Neuronal stem cell (in vitro differentiated cells): ENCODE measurements at regions not wholly inside any gene's neighbourhood (a gene's known extent, or its start where the extent isn't known, plus 50 kb on each side); places are given as distances from the start of the nearest gene placed in this dataset.

ENCODE experiments used
- DNase-seq: peaks from one replicate; pipeline ENCODE4 v3.0.0-alpha.2; 2013; ENCODE audit warnings: low spot score
- H2AFZ ChIP-seq: one replicate; pipeline ENCODE4 v1.6.1; 2013; ENCODE audit warnings: mild to moderate bottlenecking, low read length, inconsistent platforms
- H2AK5ac ChIP-seq: 2 replicates; pipeline ENCODE4 v1.6.1; 2013; ENCODE audit warnings: low read depth, mild to moderate bottlenecking, inconsistent platforms, low read length, moderate library complexity, mixed read lengths
- H2BK120ac ChIP-seq: 2 replicates; pipeline ENCODE4 v1.6.1; 2013; ENCODE audit warnings: low read depth, mild to moderate bottlenecking, inconsistent platforms, low read length, moderate library complexity, mixed read lengths
- H2BK12ac ChIP-seq: one replicate; pipeline ENCODE4 v1.6.1; 2013; ENCODE audit warnings: low read length, inconsistent platforms
- H2BK15ac ChIP-seq: 2 replicates; pipeline ENCODE4 v1.6.1; 2013; ENCODE audit warnings: mild to moderate bottlenecking, low read length, inconsistent platforms, mixed read lengths
- H2BK5ac ChIP-seq: one replicate; pipeline ENCODE4 v1.6.1; 2013; ENCODE audit warnings: inconsistent platforms, mild to moderate bottlenecking, low read length, moderate library complexity
- H3K14ac ChIP-seq: one replicate; pipeline ENCODE4 v1.6.1; 2013; ENCODE audit warnings: low read length, inconsistent platforms
- H3K18ac ChIP-seq: 2 replicates; pipeline ENCODE4 v1.6.1; 2013; ENCODE audit warnings: low read length, inconsistent platforms
- H3K23ac ChIP-seq: 2 replicates; pipeline ENCODE4 v1.6.1; 2013; ENCODE audit warnings: low read depth, mild to moderate bottlenecking, mixed read lengths, low read length, inconsistent platforms; ENCODE audit not compliant: poor library complexity
- H3K27ac ChIP-seq: replicated peaks from 3 replicates; pipeline ENCODE4 v1.5.1; 2013; ENCODE audit warnings: low read length, inconsistent platforms
- H3K27me3 ChIP-seq, 3 experiments: 2 replicates each; pipeline ENCODE4 v1.6.1; 2013; ENCODE audit warnings: low read length in 3 of 3, mild to moderate bottlenecking in 2 of 3, inconsistent platforms in 1 of 3, low read depth in 1 of 3, mixed read lengths in 1 of 3, moderate library complexity in 1 of 3; ENCODE audit not compliant: control insufficient read depth in 3 of 3, insufficient read depth in 3 of 3
- H3K36me3 ChIP-seq, 2 donors: replicated peaks in 1 of 2; 2 replicates each; pipeline ENCODE4 v1.6.1; 2013; ENCODE audit warnings: low read length in 2 of 2; ENCODE audit not compliant: control insufficient read depth in 2 of 2, insufficient read depth in 2 of 2
- H3K4ac ChIP-seq: 2 replicates; pipeline ENCODE4 v1.6.1; 2013; ENCODE audit warnings: inconsistent platforms, mild to moderate bottlenecking, low read length, moderate library complexity
- H3K4me1 ChIP-seq, 2 donors: 1 replicate in 1 of 2; 2 replicates in 1 of 2; pipeline ENCODE4 v1.6.1; 2013; ENCODE audit warnings: low read length in 2 of 2, low read depth in 1 of 2; ENCODE audit not compliant: control insufficient read depth in 2 of 2, insufficient read depth in 1 of 2
- H3K4me2 ChIP-seq: one replicate; pipeline ENCODE4 v1.6.1; 2013; ENCODE audit warnings: mild to moderate bottlenecking, low read length, inconsistent platforms; ENCODE audit not compliant: insufficient read depth, poor library complexity, severe bottlenecking
- H3K4me3 ChIP-seq, 2 donors: 2 replicates each; pipeline ENCODE4 v1.5.1; 2013; ENCODE audit warnings: low read length in 2 of 2, mild to moderate bottlenecking in 2 of 2, inconsistent platforms in 1 of 2, moderate library complexity in 1 of 2
- H3K79me1 ChIP-seq: one replicate; pipeline ENCODE4 v1.6.1; 2013; ENCODE audit warnings: low read depth, mild to moderate bottlenecking, inconsistent platforms, low read length, moderate library complexity
- H3K9ac ChIP-seq: one replicate; pipeline ENCODE4 v1.6.1; 2013; ENCODE audit warnings: mild to moderate bottlenecking, low read depth, low read length, inconsistent platforms; ENCODE audit not compliant: poor library complexity
- H3K9me3 ChIP-seq, 2 donors: replicated peaks in 1 of 2; 2 replicates each; pipeline versions ENCODE3 to v1.6.1; 2013; ENCODE audit warnings: low read length in 2 of 2, mild to moderate bottlenecking in 2 of 2, inconsistent platforms in 1 of 2, low read depth in 1 of 2, mixed read lengths in 1 of 2, moderate library complexity in 1 of 2; ENCODE audit not compliant: control insufficient read depth in 2 of 2, insufficient read depth in 1 of 2
- H4K8ac ChIP-seq: one replicate; pipeline ENCODE4 v1.6.1; 2013; ENCODE audit warnings: low read depth, mild to moderate bottlenecking, inconsistent platforms, low read length, moderate library complexity
- H4K91ac ChIP-seq: one replicate; pipeline ENCODE4 v1.6.1; 2013; ENCODE audit warnings: low read length, low read depth, mild to moderate bottlenecking, inconsistent platforms; ENCODE audit not compliant: poor library complexity
- WGBS, 2 donors: extraction: QIAGEN DNeasy Blood & Tissue Kit; methylation state at CpG; one replicate each; pipeline ENCODE4 v1.1.7; 2013; ENCODE audit warnings: missing lambda C conversion rate in 2 of 2, mixed read lengths in 1 of 2; ENCODE audit not compliant: insufficient read length in 2 of 2, insufficient replicate concordance in 1 of 2; ENCODE audit errors: extremely low coverage in 2 of 2; 5-methylcytosine and 5-hydroxymethylcytosine counted together

- no peak overlapping the region for H2AK5ac ChIP-seq
- no peak overlapping the region for H4K8ac ChIP-seq
- H4K91ac ChIP-seq = no peak overlapping the region
- H3K27ac ChIP-seq = no peak overlapping the region
- no peak overlapping the region for H2BK120ac ChIP-seq
- no peak overlapping the region for H2AFZ ChIP-seq
- H3K23ac ChIP-seq = no peak overlapping the region
- no peaks in the 10 kb centered on the region for H3K79me1 ChIP-seq
- no peak overlapping the region for H2BK5ac ChIP-seq
- no peak overlapping the region for H3K4me2 ChIP-seq
- H3K27me3 ChIP-seq = no peaks in the 10 kb centered on the region
- H3K36me3 ChIP-seq = no peaks in the 10 kb centered on the region
- no CpG with 5 or more reads among the region's 10 CpGs for WGBS, 2 donors
- H2BK15ac ChIP-seq = no peak overlapping the region
- no peaks in the 10 kb centered on the region for H3K9me3 ChIP-seq
- no peak overlapping the region for H2BK12ac ChIP-seq
- no peak overlapping the region for H3K14ac ChIP-seq
- DNase-seq = no peak
- no peaks in the 10 kb centered on the region for H3K4me1 ChIP-seq
- no peak overlapping the region for H3K4me3 ChIP-seq
- H3K4ac ChIP-seq = no peak overlapping the region
- no peak overlapping the region for H3K18ac ChIP-seq
- H3K9ac ChIP-seq = no peak overlapping the region
These were observed 345.1 kb downstream of the BTBD3 start for GRCh38 chr20:12262747-12263146.

GRCh38 chr20:12264711-12265110, 347.0 kb downstream of the BTBD3 start:
- no peak overlapping the region for H3K4ac ChIP-seq
- H3K4me3 ChIP-seq = no peak overlapping the region
- no peaks in the 10 kb centered on the region for H3K27me3 ChIP-seq
- no peaks in the 10 kb centered on the region for H3K9me3 ChIP-seq
- no peak for DNase-seq
- H3K4me2 ChIP-seq = no peak overlapping the region
- no peak overlapping the region for H2BK12ac ChIP-seq
- no CpG with 5 or more reads among the region's 7 CpGs for WGBS, 2 donors
- H2AK5ac ChIP-seq = no peak overlapping the region
- no peak overlapping the region for H2BK5ac ChIP-seq
- no peak overlapping the region for H4K91ac ChIP-seq
- H3K36me3 ChIP-seq = no peaks in the 10 kb centered on the region
- H3K18ac ChIP-seq = no peak overlapping the region
- no peak overlapping the region for H3K23ac ChIP-seq
- H3K14ac ChIP-seq = no peak overlapping the region
- H3K4me1 ChIP-seq = no peaks in the 10 kb centered on the region
- H2AFZ ChIP-seq = no peak overlapping the region
- no peak overlapping the region for H3K27ac ChIP-seq
- no peak overlapping the region for H3K9ac ChIP-seq
- H2BK15ac ChIP-seq = no peak overlapping the region
- no peaks in the 10 kb centered on the region for H3K79me1 ChIP-seq
- no peak overlapping the region for H4K8ac ChIP-seq
- H2BK120ac ChIP-seq = no peak overlapping the region

- Histone ChIP-seq H4K91ac (no peak overlapping the region), H3K27ac (no peak overlapping the region), H3K9ac (no peak overlapping the region), H2BK120ac (no peak overlapping the region), H2BK15ac (no peak overlapping the region), H3K14ac (no peak overlapping the region), H3K23ac (no peak overlapping the region), H3K4me3 (no peak overlapping the region), H4K8ac (no peak overlapping the region), H2AFZ (no peak overlapping the region), H2AK5ac (no peak overlapping the region), H3K9me3 (no peaks in the 10 kb centered on the region), H3K4me1 (no peaks in the 10 kb centered on the region), H2BK12ac (no peak overlapping the region), H3K36me3 (no peaks in the 10 kb centered on the region), H3K79me1 (no peaks in the 10 kb centered on the region), H3K4ac (no peak overlapping the region), H2BK5ac (no peak overlapping the region), H3K18ac (no peak overlapping the region), H3K27me3 (no peaks in the 10 kb centered on the region), H3K4me2 (no peak overlapping the region)
- DNase-seq = no peak
- no CpG with 5 or more reads among the region's 8 CpGs for whole genome bisulfite sequencing, 2 donors
These were observed 348.0 kb downstream of the BTBD3 start for GRCh38 chr20:12265662-12266061.

- Histone ChIP-seq H3K4me3 (no peak overlapping the region), H2BK5ac (no peak overlapping the region), H2BK12ac (no peak overlapping the region), H3K9ac (no peak overlapping the region), H3K4me1 (peaks cover 0 to 1% of the 10 kb centered on the region in 2 donors), H3K27ac (no peak overlapping the region), H3K18ac (no peak overlapping the region), H4K91ac (no peak overlapping the region), H3K4me2 (no peak overlapping the region), H3K4ac (no peak overlapping the region), H4K8ac (no peak overlapping the region), H2BK120ac (no peak overlapping the region), H3K36me3 (no peaks in the 10 kb centered on the region), H2AK5ac (no peak overlapping the region), H3K27me3 (no peaks in the 10 kb centered on the region), H3K79me1 (no peaks in the 10 kb centered on the region), H2AFZ (no peak overlapping the region), H3K9me3 (no peaks in the 10 kb centered on the region), H3K14ac (no peak overlapping the region), H2BK15ac (no peak overlapping the region), H3K23ac (no peak overlapping the region)
- WGBS, 2 donors = no CpG with 5 or more reads among the region's 6 CpGs
- DNase-seq = no peak
These were observed 351.9 kb downstream of the BTBD3 start for GRCh38 chr20:12269579-12269978.
